Gastroesophageal sphincter (tissue), 3 donors: ENCODE measurements at regions not wholly inside any gene's neighbourhood (a gene's known extent, or its start where the extent isn't known, plus 50 kb on each side); places are given as distances from the start of the nearest gene placed in this dataset.

ENCODE experiments used
- CTCF ChIP-seq, 4 experiments: fragments of 200-600 bp in 2 of 4; fragments of 450-650 bp in 2 of 4; sonication (generic) in 1 of 4; IDR thresholded peaks; one replicate each; pipeline ENCODE4 v1.5.1; 2017 to 2019; ENCODE audit warnings: antibody characterized with exemption in 4 of 4, mild to moderate bottlenecking in 2 of 4, moderate library complexity in 2 of 4
- EP300 ChIP-seq: sonication (generic); formaldehyde crosslinking; IDR thresholded peaks from one replicate; pipeline ENCODE4 v1.6.1; 2017; ENCODE audit warnings: antibody characterized with exemption, mild to moderate bottlenecking
- POLR2A ChIP-seq, 2 donors: fragments of 450-650 bp; IDR thresholded peaks; one replicate each; pipeline ENCODE4 v1.6.1; 2017; ENCODE audit warnings: antibody characterized with exemption in 2 of 2, mild to moderate bottlenecking in 2 of 2, moderate library complexity in 1 of 2

GRCh38 chr21:16492356-16492755 lies 762.6 kb downstream of the USP25 start:
- no peak for TF ChIP-seq POLR2A (IDR thresholded peaks at IDR 0.05)
- TF ChIP-seq CTCF (IDR thresholded peaks at IDR 0.05), result no peak
- TF ChIP-seq EP300, result no peak
